Body of pancreas (tissue), 4 donors: ENCODE measurements at regions not wholly inside any gene's neighbourhood (a gene's known extent, or its start where the extent isn't known, plus 50 kb on each side); places are given as distances from the start of the nearest gene placed in this dataset.

Source experiments
- CTCF ChIP-seq, 7 experiments: fragments of 450-650 bp in 4 of 7; fragments of 200-600 bp in 3 of 7; sonication (generic) in 3 of 7; IDR thresholded peaks; one replicate each; pipeline ENCODE4 v1.5.1; 2016 to 2019; ENCODE audit warnings: antibody characterized with exemption in 7 of 7
- POLR2A ChIP-seq, 3 donors: fragments of 450-650 bp; IDR thresholded peaks; one replicate each; pipeline ENCODE4 v1.6.1; 2016; ENCODE audit warnings: antibody characterized with exemption in 3 of 3, mild to moderate bottlenecking in 2 of 3

- TF ChIP-seq CTCF (IDR thresholded peaks at IDR 0.05) (no peak), POLR2A (IDR thresholded peaks at IDR 0.05) (no peak)
These were observed 381.2 kb downstream of the NFIB start for GRCh38 chr9:13932528-13933267.
